Smooth muscle cell (in vitro differentiated cells): ENCODE measurements at regions not wholly inside any gene's neighbourhood (a gene's known extent, or its start where the extent isn't known, plus 50 kb on each side); places are given as distances from the start of the nearest gene placed in this dataset.

Experiments used
- DNase-seq: peaks from one replicate; lab custom pipeline; 2025; ENCODE audit not compliant: unreplicated experiment; lab: John Stamatoyannopoulos, UW
- H2AFZ ChIP-seq: fragments of 200-600 bp; sonication (generic); 2 replicates; pipeline ENCODE4 v1.6.0; 2016; ENCODE audit warnings: antibody characterized with exemption, low read depth, mild to moderate bottlenecking
- H3F3A ChIP-seq: fragments of 200-600 bp; sonication (generic); 2 replicates; pipeline ENCODE4 v1.6.0; 2017; ENCODE audit warnings: antibody characterized with exemption, low read depth
- H3K27ac ChIP-seq: fragments of 200-600 bp; sonication (generic); 2 replicates; pipeline ENCODE4 v1.5.1; 2016; ENCODE audit warnings: low read depth, mild to moderate bottlenecking
- H3K27me3 ChIP-seq: fragments of 200-600 bp; sonication (generic); 2 replicates; pipeline ENCODE4 v1.6.1; 2016; ENCODE audit warnings: low read depth, mild to moderate bottlenecking
- H3K36me3 ChIP-seq: fragments of 200-600 bp; sonication (generic); 2 replicates; pipeline ENCODE4 v1.5.1; 2016; ENCODE audit warnings: low read depth
- H3K4me1 ChIP-seq: fragments of 200-600 bp; sonication (generic); 2 replicates; pipeline ENCODE4 v1.5.1; 2016; ENCODE audit warnings: low read depth
- H3K4me2 ChIP-seq: fragments of 200-600 bp; sonication (generic); 2 replicates; pipeline ENCODE4 v1.6.0; 2016; ENCODE audit warnings: mild to moderate bottlenecking
- H3K4me3 ChIP-seq: fragments of 200-600 bp; sonication (generic); 2 replicates; pipeline ENCODE4 v1.5.1; 2016; ENCODE audit warnings: mild to moderate bottlenecking
- H3K79me2 ChIP-seq: fragments of 200-600 bp; sonication (generic); 2 replicates; pipeline ENCODE4 v1.6.0; 2016; ENCODE audit warnings: low read depth, mild to moderate bottlenecking
- H3K9ac ChIP-seq: fragments of 200-600 bp; sonication (generic); 2 replicates; pipeline ENCODE4 v1.6.0; 2016; ENCODE audit warnings: low read depth
- H3K9me3 ChIP-seq: fragments of 200-600 bp; sonication (generic); replicated peaks from 2 replicates; pipeline ENCODE4 v1.5.1; 2016; ENCODE audit warnings: low read depth
- H4K20me1 ChIP-seq: fragments of 200-600 bp; sonication (generic); 2 replicates; pipeline ENCODE4 v1.6.0; 2016; ENCODE audit warnings: low read depth
- CTCF ChIP-seq: fragments of 200-600 bp; sonication (generic); IDR thresholded peaks from 2 replicates; pipeline ENCODE4 v1.5.1; 2017; ENCODE audit warnings: borderline replicate concordance, mild to moderate bottlenecking, antibody characterized with exemption; ENCODE audit not compliant: insufficient read depth, poor library complexity, severe bottlenecking
- WGBS: methylation state at CpG from one replicate; pipeline ENCODE4 v1.1.7; 2016; ENCODE audit warnings: low lambda C conversion rate; 5-methylcytosine and 5-hydroxymethylcytosine counted together

GRCh38 chr2:234376229-234376628, 120.7 kb downstream of the ARL4C start:
- Histone ChIP-seq H3K36me3 (no peaks in the 10 kb centered on the region), H3K79me2 (no peaks in the 10 kb centered on the region), H3K4me2 (no peak overlapping the region), H3K27ac (no peak overlapping the region), H4K20me1 (no peaks in the 10 kb centered on the region), H3K4me3 (no peak overlapping the region), H3F3A (no peaks in the 10 kb centered on the region), H3K27me3 (no peaks in the 10 kb centered on the region), H3K9ac (no peak overlapping the region), H3K9me3 (no peaks in the 10 kb centered on the region), H2AFZ (no peak overlapping the region), H3K4me1 (peaks cover 12% of the 10 kb centered on the region)
- 95% methylated on average over 3 of the region's 3 CpGs for WGBS
- DNase-seq = no peak
- TF ChIP-seq CTCF = no peak

- DNase-seq = no peak
- Histone ChIP-seq H3K9me3 (no peaks in the 10 kb centered on the region), H3K36me3 (no peaks in the 10 kb centered on the region), H2AFZ (no peak overlapping the region), H3F3A (no peaks in the 10 kb centered on the region), H4K20me1 (no peaks in the 10 kb centered on the region), H3K4me1 (peaks cover 12% of the 10 kb centered on the region), H3K4me3 (no peak overlapping the region), H3K27me3 (no peaks in the 10 kb centered on the region), H3K27ac (no peak overlapping the region), H3K79me2 (no peaks in the 10 kb centered on the region), H3K9ac (no peak overlapping the region), H3K4me2 (no peak overlapping the region)
- TF ChIP-seq CTCF = no peak
- WGBS = 86% methylated on average over 6 of the region's 6 CpGs
Observed at GRCh38 chr2:234375176-234375880, 121.6 kb downstream of the ARL4C start.

- DNase-seq = no peak
- Histone ChIP-seq H3K27ac (no peak overlapping the region), H3K27me3 (no peaks in the 10 kb centered on the region), H3F3A (no peaks in the 10 kb centered on the region), H3K9me3 (no peaks in the 10 kb centered on the region), H3K79me2 (no peaks in the 10 kb centered on the region), H3K36me3 (no peaks in the 10 kb centered on the region), H3K9ac (no peak overlapping the region), H3K4me3 (no peak overlapping the region), H3K4me2 (no peak overlapping the region), H2AFZ (no peak overlapping the region), H3K4me1 (peaks cover 12% of the 10 kb centered on the region), H4K20me1 (no peaks in the 10 kb centered on the region)
- no peak for TF ChIP-seq CTCF
- 85% methylated on average over 5 of the region's 5 CpGs for WGBS
Observed at GRCh38 chr2:234374736-234375135, 122.1 kb downstream of the ARL4C start.

- no peaks in the 10 kb centered on the region for H4K20me1 ChIP-seq
- 94% methylated on average over 8 of the region's 8 CpGs for WGBS
- no peaks in the 10 kb centered on the region for H3K79me2 ChIP-seq
- H3K4me2 ChIP-seq = no peak overlapping the region
- peaks cover 18% of the 10 kb centered on the region for H3K4me1 ChIP-seq
- H3F3A ChIP-seq = no peaks in the 10 kb centered on the region
- H3K4me3 ChIP-seq = no peak overlapping the region
- TF ChIP-seq CTCF = no peak
- H3K9me3 ChIP-seq = no peaks in the 10 kb centered on the region
- no peak overlapping the region for H3K9ac ChIP-seq
- no peaks in the 10 kb centered on the region for H3K27me3 ChIP-seq
- no peak for DNase-seq
- no peak overlapping the region for H3K27ac ChIP-seq
- no peak overlapping the region for H2AFZ ChIP-seq
- H3K36me3 ChIP-seq = no peaks in the 10 kb centered on the region
Observed at GRCh38 chr2:234374150-234374508, 122.8 kb downstream of the ARL4C start.
